Activated naive CD8-positive, alpha-beta T cell treated with anti-CD3 and anti-CD28 coated beads, Interleukin-2, amount 10 ng/mL, durations not matched to agents 7 days and 5 days (primary cell): ENCODE measurements at regions not wholly inside any gene's neighbourhood (a gene's known extent, or its start where the extent isn't known, plus 50 kb on each side); places are given as distances from the start of the nearest gene placed in this dataset.
"Not testable (repeated sequence)": the region's sequence is repeated elsewhere in the genome, so short reads cannot be mapped to it uniquely, and the experiment has no call there.

Experiments
- ATAC-seq: fragments of 150-1000 bp; cut with Tn5 transposase; one replicate; pipeline ENCODE4 v1.10.0; 2021; ENCODE audit warnings: low read depth, moderate library complexity
- POLR2A ChIA-PET: fragments of 350-600 bp; sonication (Branson Sonifier 250); formaldehyde crosslinking; loops from one replicate; lab custom pipeline; 2021; ENCODE audit warnings: antibody characterized with exemption; lab: Charles Lee
- DNase-seq: peaks from one replicate; pipeline ENCODE4 v3.0.0; 2021
- H3K27ac Mint-ChIP-seq: one replicate; pipeline ENCODE4 v1.8.0; 2022; ENCODE audit warnings: mild to moderate bottlenecking, mixed read lengths
- H3K27me3 Mint-ChIP-seq: one replicate; pipeline ENCODE4 v1.8.0; 2022; ENCODE audit warnings: mild to moderate bottlenecking, moderate library complexity, mixed read lengths
- H3K36me3 Mint-ChIP-seq: one replicate; pipeline ENCODE4 v1.8.0; 2021; ENCODE audit warnings: mild to moderate bottlenecking, mixed read lengths
- H3K4me1 Mint-ChIP-seq: one replicate; pipeline ENCODE4 v1.8.0; 2021; ENCODE audit warnings: mixed read lengths
- H3K4me3 Mint-ChIP-seq: one replicate; pipeline ENCODE4 v1.8.0; 2022; ENCODE audit warnings: mild to moderate bottlenecking, moderate library complexity, mixed read lengths
- H3K9me3 Mint-ChIP-seq: one replicate; pipeline ENCODE4 v1.8.0; 2021; ENCODE audit warnings: mixed read lengths

- peaks cover 12% of the 10 kb centered on the region for H3K27me3 Mint-ChIP-seq
- DNase-seq (no peak), ATAC-seq (no peak)
- POLR2A ChIA-PET, result no interaction called here
- no peaks in the 10 kb centered on the region for H3K36me3 Mint-ChIP-seq
- no peaks in the 10 kb centered on the region for H3K9me3 Mint-ChIP-seq
- no peak overlapping the region for H3K27ac Mint-ChIP-seq
- no peaks in the 10 kb centered on the region for H3K4me1 Mint-ChIP-seq
- no peak overlapping the region for H3K4me3 Mint-ChIP-seq
These were observed 136.8 kb upstream of the USP25 start for GRCh38 chr21:15592957-15593356.

GRCh38 chr21:15601390-15601789 is 128.4 kb upstream of the USP25 start:
- H3K9me3 Mint-ChIP-seq, result no peaks in the 10 kb centered on the region
- H3K27ac Mint-ChIP-seq, result no peak overlapping the region
- ATAC-seq (no peak), DNase-seq (no peak)
- H3K27me3 Mint-ChIP-seq, result peaks cover 2% of the 10 kb centered on the region
- no peaks in the 10 kb centered on the region for H3K36me3 Mint-ChIP-seq
- POLR2A ChIA-PET, result no interaction called here
- no peak overlapping the region for H3K4me3 Mint-ChIP-seq
- peaks cover 3% of the 10 kb centered on the region for H3K4me1 Mint-ChIP-seq

- Mint-ChIP-seq H3K27ac (no peak overlapping the region), H3K9me3 (no peaks in the 10 kb centered on the region), H3K4me3 (no peak overlapping the region), H3K27me3 (peaks cover 6% of the 10 kb centered on the region), H3K4me1 (peaks cover 3% of the 10 kb centered on the region), H3K36me3 (no peaks in the 10 kb centered on the region)
- DNase-seq (no peak), ATAC-seq (no peak)
- POLR2A ChIA-PET, result no interaction called here
These were observed 125.4 kb upstream of the USP25 start for GRCh38 chr21:15604413-15604812.

- Mint-ChIP-seq H3K4me3 (no peak overlapping the region), H3K27me3 (no peaks in the 10 kb centered on the region), H3K4me1 (no peaks in the 10 kb centered on the region), H3K36me3 (no peaks in the 10 kb centered on the region), H3K27ac (no peak overlapping the region), H3K9me3 (no peaks in the 10 kb centered on the region)
- POLR2A ChIA-PET, result no interaction called here
- DNase-seq, result no peak
- ATAC-seq, result no peak
These were observed 115.0 kb upstream of the USP25 start for GRCh38 chr21:15614766-15615165.

- POLR2A ChIA-PET, result no interaction called here
- Mint-ChIP-seq H3K9me3 (no peaks in the 10 kb centered on the region), H3K36me3 (no peaks in the 10 kb centered on the region), H3K4me1 (no peaks in the 10 kb centered on the region), H3K27me3 (no peaks in the 10 kb centered on the region), H3K4me3 (no peak overlapping the region), H3K27ac (no peak overlapping the region)
- DNase-seq (no peak), ATAC-seq (no peak)
These were observed 112.8 kb upstream of the USP25 start for GRCh38 chr21:15616864-15617574.

- POLR2A ChIA-PET, result no interaction called here
- H3K4me3 Mint-ChIP-seq, result no peak overlapping the region
- no peaks in the 10 kb centered on the region for H3K4me1 Mint-ChIP-seq
- no peak for DNase-seq
- H3K36me3 Mint-ChIP-seq, result no peaks in the 10 kb centered on the region
- no peak overlapping the region for H3K27ac Mint-ChIP-seq
- no peaks in the 10 kb centered on the region for H3K27me3 Mint-ChIP-seq
- no peak for ATAC-seq
- no peaks in the 10 kb centered on the region for H3K9me3 Mint-ChIP-seq
These were observed 111.8 kb upstream of the USP25 start for GRCh38 chr21:15617964-15618363.

GRCh38 chr21:15620892-15621291 is 108.9 kb upstream of the USP25 start:
- no peaks in the 10 kb centered on the region for H3K4me1 Mint-ChIP-seq
- H3K4me3 Mint-ChIP-seq, result no peak overlapping the region
- ATAC-seq (no peak), DNase-seq (no peak)
- no peak overlapping the region for H3K27ac Mint-ChIP-seq
- H3K9me3 Mint-ChIP-seq, result no peaks in the 10 kb centered on the region
- H3K27me3 Mint-ChIP-seq, result no peaks in the 10 kb centered on the region
- POLR2A ChIA-PET, result no interaction called here
- H3K36me3 Mint-ChIP-seq, result no peaks in the 10 kb centered on the region

- no peak for DNase-seq
- H3K27me3 Mint-ChIP-seq, result peaks cover 2% of the 10 kb centered on the region
- no peak overlapping the region for H3K4me3 Mint-ChIP-seq
- H3K27ac Mint-ChIP-seq, result no peak overlapping the region
- H3K36me3 Mint-ChIP-seq, result no peaks in the 10 kb centered on the region
- no peaks in the 10 kb centered on the region for H3K4me1 Mint-ChIP-seq
- ATAC-seq, result no peak
- POLR2A ChIA-PET, result no interaction called here
- no peaks in the 10 kb centered on the region for H3K9me3 Mint-ChIP-seq
These were observed 105.1 kb upstream of the USP25 start for GRCh38 chr21:15624646-15625045.

- no peaks in the 10 kb centered on the region for H3K36me3 Mint-ChIP-seq
- H3K27ac Mint-ChIP-seq, result no peak overlapping the region
- ATAC-seq, result no peak
- no peak overlapping the region for H3K4me3 Mint-ChIP-seq
- no peaks in the 10 kb centered on the region for H3K9me3 Mint-ChIP-seq
- no peak for DNase-seq
- POLR2A ChIA-PET, result no interaction called here
- H3K4me1 Mint-ChIP-seq, result no peaks in the 10 kb centered on the region
- H3K27me3 Mint-ChIP-seq, result peaks cover 2% of the 10 kb centered on the region
These were observed 104.4 kb upstream of the USP25 start for GRCh38 chr21:15625363-15625762.

GRCh38 chr21:15626031-15626430 is 103.8 kb upstream of the USP25 start:
- Mint-ChIP-seq H3K4me1 (no peaks in the 10 kb centered on the region), H3K36me3 (no peaks in the 10 kb centered on the region), H3K9me3 (peaks cover 2% of the 10 kb centered on the region), H3K4me3 (no peak overlapping the region), H3K27ac (no peak overlapping the region), H3K27me3 (peaks cover 2% of the 10 kb centered on the region)
- DNase-seq (no peak), ATAC-seq (no peak)
- POLR2A ChIA-PET, result no interaction called here

GRCh38 chr21:15627011-15627410 is 102.8 kb upstream of the USP25 start:
- Mint-ChIP-seq H3K27me3 (peaks cover 2% of the 10 kb centered on the region), H3K4me1 (no peaks in the 10 kb centered on the region), H3K36me3 (no peaks in the 10 kb centered on the region), H3K4me3 (no peak overlapping the region), H3K9me3 (peaks cover 2% of the 10 kb centered on the region), H3K27ac (no peak overlapping the region)
- no peak for DNase-seq
- no peak for ATAC-seq
- POLR2A ChIA-PET, result no interaction called here

- ATAC-seq (no peak), DNase-seq (no peak)
- POLR2A ChIA-PET, result no interaction called here
- Mint-ChIP-seq H3K27me3 (peaks cover 2% of the 10 kb centered on the region), H3K36me3 (no peaks in the 10 kb centered on the region), H3K9me3 (peaks cover 2% of the 10 kb centered on the region), H3K27ac (no peak overlapping the region), H3K4me1 (no peaks in the 10 kb centered on the region), H3K4me3 (no peak overlapping the region)
These were observed 102.0 kb upstream of the USP25 start for GRCh38 chr21:15627823-15628222.

- Mint-ChIP-seq H3K27me3 (peaks cover 2% of the 10 kb centered on the region), H3K36me3 (no peaks in the 10 kb centered on the region), H3K4me1 (no peaks in the 10 kb centered on the region), H3K27ac (no peak overlapping the region), H3K9me3 (peaks cover 4% of the 10 kb centered on the region), H3K4me3 (no peak overlapping the region)
- no peak for ATAC-seq
- no peak for DNase-seq
- POLR2A ChIA-PET, result no interaction called here
These were observed 98.4 kb upstream of the USP25 start for GRCh38 chr21:15631342-15631741.

- H3K4me1 Mint-ChIP-seq, H3K27ac Mint-ChIP-seq, ATAC-seq, H3K9me3 Mint-ChIP-seq, DNase-seq, H3K4me3 Mint-ChIP-seq, H3K27me3 Mint-ChIP-seq, POLR2A ChIA-PET, H3K36me3 Mint-ChIP-seq: not testable (repeated sequence)
These were observed 95.2 kb upstream of the USP25 start for GRCh38 chr21:15634541-15634940.
